SK-N-SH (cell line): ENCODE measurements at regions not wholly inside any gene's neighbourhood (a gene's known extent, or its start where the extent isn't known, plus 50 kb on each side); places are given as distances from the start of the nearest gene placed in this dataset.

ENCODE experiments used
- CTCF ChIA-PET: fragments of 300-600, 350-600 bp; formaldehyde crosslinking; extraction: SDS; loops from one replicate; lab custom pipeline; 2021; lab: Yijun Ruan, JAX
- POLR2A ChIA-PET: fragments of 350-600 bp; sonication (Branson Sonifier 250); formaldehyde crosslinking; extraction: SDS; loops from one replicate; lab custom pipeline; 2020; ENCODE audit warnings: antibody characterized with exemption, inconsistent platforms; lab: Yijun Ruan, JAX
- DNase-seq: peaks from one replicate; pipeline ENCODE4 v3.0.0; 2012
- H2AFZ ChIP-seq: fragments of 200-600 bp; sonication (generic); 2 replicates; pipeline ENCODE4 v1.8.1; 2016; ENCODE audit warnings: antibody characterized with exemption, mild to moderate bottlenecking, low read depth
- H3F3A ChIP-seq: fragments of 200-600 bp; sonication (generic); replicated peaks from 2 replicates; pipeline ENCODE3; 2016; ENCODE audit warnings: antibody characterized with exemption, mild to moderate bottlenecking; ENCODE audit not compliant: insufficient read depth
- H3K27ac ChIP-seq, 2 experiments: fragments of 200-500 bp in 1 of 2; fragments of 200-600 bp in 1 of 2; sonication (Bioruptor generic) in 1 of 2; sonication (generic), shearing (Covaris generic) in 1 of 2; 2 replicates each; pipeline versions ENCODE4 v1.5.1 to v1.6.1; 2014 to 2016; ENCODE audit warnings: low read depth in 2 of 2, inconsistent platforms in 1 of 2, low read length in 1 of 2, mild to moderate bottlenecking in 1 of 2, mixed read lengths in 1 of 2
- H3K27me3 ChIP-seq: fragments of 200-600 bp; sonication (generic), shearing (Covaris generic); 2 replicates; pipeline ENCODE4 v1.6.1; 2016; ENCODE audit warnings: mixed run types; ENCODE audit not compliant: insufficient read depth
- H3K36me3 ChIP-seq, 2 experiments: fragments of 200-500 bp in 1 of 2; fragments of 200-600 bp in 1 of 2; sonication (Bioruptor generic) in 1 of 2; sonication (generic) in 1 of 2; replicated peaks in 1 of 2; 2 replicates each; pipeline versions ENCODE3 to v1.5.1; 2014 to 2016; ENCODE audit warnings: low read length in 1 of 2, mild to moderate bottlenecking in 1 of 2; ENCODE audit not compliant: insufficient read depth in 2 of 2, control insufficient read depth in 1 of 2
- H3K4me1 ChIP-seq, 2 experiments: fragments of 200-500 bp in 1 of 2; fragments of 200-600 bp in 1 of 2; sonication (Bioruptor generic) in 1 of 2; sonication (generic), shearing (Covaris generic) in 1 of 2; 2 replicates each; pipeline versions ENCODE4 v1.5.1 to v1.6.1; 2014 to 2016; ENCODE audit warnings: low read depth in 1 of 2, low read length in 1 of 2, mixed run types in 1 of 2; ENCODE audit not compliant: insufficient read depth in 2 of 2, control insufficient read depth in 1 of 2
- H3K4me2 ChIP-seq: fragments of 200-600 bp; sonication (generic), shearing (Covaris generic); 2 replicates; pipeline ENCODE4 v1.6.1; 2017; ENCODE audit warnings: mixed run types
- H3K4me3 ChIP-seq, 2 experiments: fragments of 200-500 bp in 1 of 2; fragments of 200-600 bp in 1 of 2; sonication (Bioruptor generic) in 1 of 2; sonication (generic), shearing (Covaris generic) in 1 of 2; 2 replicates each; pipeline versions ENCODE4 v1.5.1 to v1.8.1; 2014 to 2016; ENCODE audit warnings: low read depth in 2 of 2, inconsistent platforms in 1 of 2, low read length in 1 of 2, mild to moderate bottlenecking in 1 of 2, mixed read lengths in 1 of 2, moderate library complexity in 1 of 2
- H3K79me2 ChIP-seq: fragments of 200-600 bp; sonication (generic); 2 replicates; pipeline ENCODE4 v1.8.1; 2017; ENCODE audit warnings: mild to moderate bottlenecking; ENCODE audit not compliant: insufficient read depth
- H3K9ac ChIP-seq: fragments of 200-600 bp; sonication (generic); 2 replicates; pipeline ENCODE4 v1.6.1; 2017; ENCODE audit warnings: mixed run types
- H3K9me2 ChIP-seq: fragments of 200-600 bp; sonication (generic); 2 replicates; pipeline ENCODE4 v1.6.1; 2017; ENCODE audit warnings: mixed run types
- H3K9me3 ChIP-seq: fragments of 200-600 bp; sonication (generic); 2 replicates; pipeline ENCODE4 v1.6.1; 2017; ENCODE audit warnings: mixed run types, mild to moderate bottlenecking, moderate library complexity
- H4K20me1 ChIP-seq: fragments of 200-600 bp; sonication (generic); 2 replicates; pipeline ENCODE4 v1.6.1; 2017; ENCODE audit warnings: mild to moderate bottlenecking, mixed run types; ENCODE audit not compliant: insufficient read depth
- FOSL2 ChIP-seq: IDR thresholded peaks from 2 replicates; pipeline ENCODE4 v1.4.0; 2012; ENCODE audit warnings: low read depth, mild to moderate bottlenecking, moderate library complexity, borderline replicate concordance
- FOXJ3 ChIP-seq: sonication (generic); formaldehyde crosslinking; IDR thresholded peaks from 2 replicates; pipeline ENCODE4 v1.5.1; 2020; ENCODE audit warnings: mild to moderate bottlenecking, missing genetic modification reagents
- FOXM1 ChIP-seq: IDR thresholded peaks from 2 replicates; pipeline ENCODE4 v1.4.0; 2012; ENCODE audit warnings: low read depth, mild to moderate bottlenecking
- GABPA ChIP-seq: IDR thresholded peaks from 2 replicates; pipeline ENCODE4 v1.4.0; 2012; ENCODE audit warnings: low read depth, mild to moderate bottlenecking
- GATA2 ChIP-seq: sonication (generic); formaldehyde crosslinking; IDR thresholded peaks from 2 replicates; pipeline ENCODE4 v1.5.0; 2020; ENCODE audit warnings: mild to moderate bottlenecking, missing genetic modification reagents
- MXI1 ChIP-seq: IDR thresholded peaks from 2 replicates; pipeline ENCODE4 v1.6.1; 2012; ENCODE audit warnings: mild to moderate bottlenecking, low read depth, low read length, improper control_type of control experiment
- POLR2AphosphoS5 ChIP-seq: IDR thresholded peaks from 2 replicates; pipeline ENCODE4 v1.6.1; 2012; ENCODE audit warnings: low read depth, low read length
- REST ChIP-seq: IDR thresholded peaks from 2 replicates; pipeline ENCODE4 v1.6.1; 2012; ENCODE audit warnings: mild to moderate bottlenecking, low read depth, low read length, moderate library complexity
- RXRA ChIP-seq: IDR thresholded peaks from 2 replicates; pipeline ENCODE4 v1.4.0; 2012; ENCODE audit warnings: low read depth, mild to moderate bottlenecking, borderline replicate concordance
- SMC3 ChIP-seq: IDR thresholded peaks from 2 replicates; pipeline ENCODE4 v1.6.1; 2012; ENCODE audit warnings: low read depth, low read length, improper control_type of control experiment
- TAF1 ChIP-seq: IDR thresholded peaks from 2 replicates; pipeline ENCODE4 v1.6.1; 2012; ENCODE audit warnings: low read depth, mild to moderate bottlenecking, low read length, moderate library complexity, borderline replicate concordance
- WGBS: methylation state at CpG from one replicate; pipeline ENCODE4 v1.1.6; 2017; ENCODE audit warnings: low lambda C conversion rate; 5-methylcytosine and 5-hydroxymethylcytosine counted together
- TF ChIP-seq, protein P1 (sequence below): fragments of 150-350 bp; IDR thresholded peaks from 2 replicates; pipeline ENCODE4 v1.6.1; 2016; ENCODE audit warnings: mild to moderate bottlenecking, low read depth, low read length
- TF ChIP-seq, protein P2 (sequence below): IDR thresholded peaks from 2 replicates; pipeline ENCODE4 v1.4.0; 2012; ENCODE audit warnings: low read depth, borderline replicate concordance

- Histone ChIP-seq H3K36me3 (no peaks in the 10 kb centered on the region), H3K27ac (no peak overlapping the region), H3K9me3 (no peaks in the 10 kb centered on the region), H2AFZ (no peak overlapping the region), H3F3A (no peaks in the 10 kb centered on the region), H3K4me1 (no peaks in the 10 kb centered on the region), H3K27me3 (peaks cover 8% of the 10 kb centered on the region; the same call in 1 of the 2 replicates), H3K4me3 (no peak overlapping the region), H4K20me1 (no peaks in the 10 kb centered on the region), H3K79me2 (no peaks in the 10 kb centered on the region), H3K4me2 (no peak overlapping the region), H3K9ac (no peak overlapping the region), H3K9me2 (no peaks in the 10 kb centered on the region)
- ChIA-PET POLR2A (no interaction called here), CTCF (interaction anchor here (0.5 kb wide), 1 partner anchor 923 kb away, joined by 3 read pairs; no protein-coding TSS in a partner anchor)
- TF ChIP-seq SMC3 (no peak), FOXM1 (no peak), POLR2AphosphoS5 (no peak), FOSL2 (no peak), RXRA (no peak), MXI1 (no peak), GATA2 (CRISPR knock-in tag) (no peak), FOXJ3 (CRISPR knock-in tag) (no peak), TAF1 (no peak)
- TF ChIP-seq, protein P1, sequence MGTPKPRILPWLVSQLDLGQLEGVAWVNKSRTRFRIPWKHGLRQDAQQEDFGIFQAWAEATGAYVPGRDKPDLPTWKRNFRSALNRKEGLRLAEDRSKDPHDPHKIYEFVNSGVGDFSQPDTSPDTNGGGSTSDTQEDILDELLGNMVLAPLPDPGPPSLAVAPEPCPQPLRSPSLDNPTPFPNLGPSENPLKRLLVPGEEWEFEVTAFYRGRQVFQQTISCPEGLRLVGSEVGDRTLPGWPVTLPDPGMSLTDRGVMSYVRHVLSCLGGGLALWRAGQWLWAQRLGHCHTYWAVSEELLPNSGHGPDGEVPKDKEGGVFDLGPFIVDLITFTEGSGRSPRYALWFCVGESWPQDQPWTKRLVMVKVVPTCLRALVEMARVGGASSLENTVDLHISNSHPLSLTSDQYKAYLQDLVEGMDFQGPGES = no peak
- WGBS = 5% methylated on average over 2 of the region's 2 CpGs
- DNase-seq = no peak
Measured at GRCh38 chr6:28721372-28721771, 195.7 kb downstream of the GPX5 start.

- TF ChIP-seq, protein P2, sequence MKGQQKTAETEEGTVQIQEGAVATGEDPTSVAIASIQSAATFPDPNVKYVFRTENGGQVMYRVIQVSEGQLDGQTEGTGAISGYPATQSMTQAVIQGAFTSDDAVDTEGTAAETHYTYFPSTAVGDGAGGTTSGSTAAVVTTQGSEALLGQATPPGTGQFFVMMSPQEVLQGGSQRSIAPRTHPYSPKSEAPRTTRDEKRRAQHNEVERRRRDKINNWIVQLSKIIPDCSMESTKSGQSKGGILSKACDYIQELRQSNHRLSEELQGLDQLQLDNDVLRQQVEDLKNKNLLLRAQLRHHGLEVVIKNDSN = no peak
- no peak for TF ChIP-seq REST
- no peak for TF ChIP-seq GABPA
- no peak overlapping the region for H3K27ac ChIP-seq
- peaks cover 8% of the 10 kb centered on the region; the same call in 1 of the 2 replicates for H3K27me3 ChIP-seq
- DNase-seq = no peak
- no peaks in the 10 kb centered on the region for H3K79me2 ChIP-seq
- no peak overlapping the region for H3K4me2 ChIP-seq
- H3K9me3 ChIP-seq = no peaks in the 10 kb centered on the region
- no peak overlapping the region for H2AFZ ChIP-seq
- WGBS = 3% methylated on average over 1 of the region's 1 CpG
- H3K4me1 ChIP-seq = peaks cover 2 to 4% of the 10 kb centered on the region in 2 experiments; a peak in 1 of 4 replicates
- POLR2A ChIA-PET = no interaction called here
- no peak overlapping the region for H3K9ac ChIP-seq
- H4K20me1 ChIP-seq = no peaks in the 10 kb centered on the region
- no peaks in the 10 kb centered on the region for H3K9me2 ChIP-seq
- CTCF ChIA-PET = interaction anchor here (0.8 to 1.0 kb wide), 2 partner anchors 8 to 139 kb away, joined by 3 read pairs; no protein-coding TSS in a partner anchor
- no peak overlapping the region for H3K4me3 ChIP-seq
- H3K36me3 ChIP-seq = no peaks in the 10 kb centered on the region
- peaks cover 19% of the 10 kb centered on the region for H3F3A ChIP-seq
Measured at GRCh38 chr6:28724395-28724794, 198.7 kb downstream of the GPX5 start.
